ENCODE measurements at regions not wholly inside any gene's neighbourhood (a gene's known extent, or its start where the extent isn't known, plus 50 kb on each side); places are given as distances from the start of the nearest gene placed in this dataset.

- no peak for TF ChIP-seq POLR2AphosphoS5 (IDR thresholded peaks at IDR 0.05)
- no peak for TF ChIP-seq CTCF (IDR thresholded peaks at IDR 0.05)
- TF ChIP-seq EP300 (IDR thresholded peaks at IDR 0.05), result no peak
Observed at GRCh38 chr9:107628444-107628843, 138.9 kb upstream of the KLF4 start.
